ENCODE measurements at regions not wholly inside any gene's neighbourhood (a gene's known extent, or its start where the extent isn't known, plus 50 kb on each side); places are given as distances from the start of the nearest gene placed in this dataset.

DNA sequence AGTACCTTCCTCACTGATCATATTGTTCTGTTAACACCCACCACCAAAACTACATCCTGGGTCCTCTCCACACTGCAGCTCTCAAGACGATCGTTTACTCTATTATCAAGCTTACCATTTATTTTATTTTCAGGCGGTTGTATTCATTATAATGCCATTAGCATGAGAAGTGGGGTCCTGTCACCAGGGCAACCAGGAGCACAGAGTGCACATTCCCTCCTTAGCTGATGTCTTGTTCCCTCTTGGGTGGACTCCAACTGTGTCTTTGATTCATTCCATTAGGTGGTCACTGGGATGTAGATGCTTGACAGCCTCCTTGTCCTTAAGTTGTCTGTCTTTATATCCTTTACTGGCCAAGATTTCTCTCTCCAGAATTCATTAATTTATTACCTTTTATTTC lies 965.9 kb upstream of the EEF2KMT start:
- Histone ChIP-seq H2AFZ (ENCODE audit: low read depth, low read length, poor library complexity, severe bottlenecking) (no peak overlapping the region), H3K4me3 (replicated peaks in 1 of 2; ENCODE audit: low read depth in 1 of 2, low read length in 2 of 2) (no peak overlapping the region), H3K9me2 (ENCODE audit: insufficient read depth) (no peaks in the 10 kb centered on the region), H3K79me2 (ENCODE audit: insufficient read depth, low read length) (no peaks in the 10 kb centered on the region), H3K27me3 (ENCODE audit: insufficient read depth, low read length) (no peaks in the 10 kb centered on the region), H3K36me3 (ENCODE audit: control insufficient read depth in 1 of 2, insufficient read depth in 2 of 2, low read length in 2 of 2) (no peaks in the 10 kb centered on the region), H3K27ac (ENCODE audit: low read depth, low read length) (no peak overlapping the region), H3K4me1 (ENCODE audit: control insufficient read depth in 1 of 2, insufficient read depth in 2 of 2, low read length in 2 of 2) (no peaks in the 10 kb centered on the region), H3K4me2 (ENCODE audit: low read length) (no peak overlapping the region), H4K20me1 (ENCODE audit: insufficient read depth) (no peaks in the 10 kb centered on the region), H3K9ac (ENCODE audit: low read length) (no peak overlapping the region), H3K9me3 (ENCODE audit: control insufficient read depth in 1 of 2, insufficient read depth in 1 of 2, low read depth in 1 of 2, low read length in 2 of 2) (peaks cover 0 to 5% of the 10 kb centered on the region in 2 experiments; a peak in 1 of 4 replicates)
- POLR2A ChIA-PET: no interaction called here
- intact Hi-C loops (cut with micrococcal nuclease): no loop called here
- no TSS peak for BruUV-seq (replicated peaks)
- ATAC-seq (no peak), DNase-seq (ENCODE audit: low read depth, low spot score) (no peak)
- RAD21 ChIA-PET (ENCODE audit: low non-redundant PET in 1 of 2, low total read pairs in 2 of 2, uncharacterized antibody in 2 of 2, unreplicated experiment in 2 of 2): no interaction called here
- TF ChIP-seq, protein P1, sequence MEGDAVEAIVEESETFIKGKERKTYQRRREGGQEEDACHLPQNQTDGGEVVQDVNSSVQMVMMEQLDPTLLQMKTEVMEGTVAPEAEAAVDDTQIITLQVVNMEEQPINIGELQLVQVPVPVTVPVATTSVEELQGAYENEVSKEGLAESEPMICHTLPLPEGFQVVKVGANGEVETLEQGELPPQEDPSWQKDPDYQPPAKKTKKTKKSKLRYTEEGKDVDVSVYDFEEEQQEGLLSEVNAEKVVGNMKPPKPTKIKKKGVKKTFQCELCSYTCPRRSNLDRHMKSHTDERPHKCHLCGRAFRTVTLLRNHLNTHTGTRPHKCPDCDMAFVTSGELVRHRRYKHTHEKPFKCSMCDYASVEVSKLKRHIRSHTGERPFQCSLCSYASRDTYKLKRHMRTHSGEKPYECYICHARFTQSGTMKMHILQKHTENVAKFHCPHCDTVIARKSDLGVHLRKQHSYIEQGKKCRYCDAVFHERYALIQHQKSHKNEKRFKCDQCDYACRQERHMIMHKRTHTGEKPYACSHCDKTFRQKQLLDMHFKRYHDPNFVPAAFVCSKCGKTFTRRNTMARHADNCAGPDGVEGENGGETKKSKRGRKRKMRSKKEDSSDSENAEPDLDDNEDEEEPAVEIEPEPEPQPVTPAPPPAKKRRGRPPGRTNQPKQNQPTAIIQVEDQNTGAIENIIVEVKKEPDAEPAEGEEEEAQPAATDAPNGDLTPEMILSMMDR (IDR thresholded peaks at IDR 0.05 in 2 of 3, conservative IDR thresholded peaks at IDR 0.05 in 1 of 3; ENCODE audit: borderline replicate concordance in 1 of 3, insufficient read depth in 1 of 3, low read depth in 2 of 3, low read length in 2 of 3): no peak
- TF ChIP-seq JUND (IDR thresholded peaks at IDR 0.05) (no peak), EZH2phosphoT487 (IDR thresholded peaks at IDR 0.05; ENCODE audit: borderline replicate concordance) (no peak), RAD21 (IDR thresholded peaks at IDR 0.05; ENCODE audit: low read depth) (no peak), YY1 (IDR thresholded peaks at IDR 0.05; ENCODE audit: extremely low read depth, insufficient replicate concordance, low read depth, low read length) (no peak), FOSL1 (IDR thresholded peaks at IDR 0.05; ENCODE audit: low read depth) (no peak)
- CTCF ChIA-PET: no interaction called here

DNA sequence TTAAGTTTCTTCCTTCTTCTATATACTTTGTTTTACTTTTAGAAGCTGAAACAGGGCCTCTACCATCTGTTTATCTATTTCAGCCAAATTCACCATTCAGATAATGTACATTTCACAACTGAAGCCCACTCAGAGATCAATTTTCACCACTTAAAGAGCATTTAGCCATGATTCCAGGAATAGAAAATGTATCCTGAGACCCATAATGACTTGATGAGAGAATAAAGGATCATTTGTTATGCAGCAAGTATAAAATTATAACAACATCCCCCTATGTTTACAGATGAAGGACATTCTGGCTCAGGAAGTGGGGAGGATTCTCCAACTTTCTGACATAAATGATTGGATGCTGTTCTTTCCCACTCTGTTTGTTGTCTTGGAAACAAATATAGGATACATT lies 962.1 kb upstream of the EEF2KMT start:
- H4K20me1 ChIP-seq (ENCODE audit: insufficient read depth): no peaks in the 10 kb centered on the region
- H3K27ac ChIP-seq (ENCODE audit: low read depth, low read length): no peak overlapping the region
- CTCF ChIA-PET: no interaction called here
- TF ChIP-seq JUND (IDR thresholded peaks at IDR 0.05) (no peak), SIN3A (IDR thresholded peaks at IDR 0.05; ENCODE audit: low read depth) (no peak), CBX3 (IDR thresholded peaks at IDR 0.05; ENCODE audit: low read depth) (no peak), ZFX (IDR thresholded peaks at IDR 0.05) (no peak), TCF7L2 (IDR thresholded peaks at IDR 0.05; ENCODE audit: borderline replicate concordance, extremely low read depth, insufficient read depth, insufficient read length) (no peak), SP1 (IDR thresholded peaks at IDR 0.05; ENCODE audit: low read depth) (no peak)
- H3K4me3 ChIP-seq (replicated peaks in 1 of 2; ENCODE audit: low read depth in 1 of 2, low read length in 2 of 2): no peak overlapping the region
- no peaks in the 10 kb centered on the region for H3K79me2 ChIP-seq (ENCODE audit: insufficient read depth, low read length)
- H3K36me3 ChIP-seq (ENCODE audit: control insufficient read depth in 1 of 2, insufficient read depth in 2 of 2, low read length in 2 of 2): no peaks in the 10 kb centered on the region
- H3K4me2 ChIP-seq (ENCODE audit: low read length): no peak overlapping the region
- H3K9me3 ChIP-seq (ENCODE audit: control insufficient read depth in 1 of 2, insufficient read depth in 1 of 2, low read depth in 1 of 2, low read length in 2 of 2): peaks cover 0 to 5% of the 10 kb centered on the region in 2 experiments; a peak in 1 of 4 replicates
- no peaks in the 10 kb centered on the region for H3K9me2 ChIP-seq (ENCODE audit: insufficient read depth)
- ATAC-seq: no peak
- H2AFZ ChIP-seq (ENCODE audit: low read depth, low read length, poor library complexity, severe bottlenecking): no peak overlapping the region
- DNase-seq (ENCODE audit: low read depth, low spot score): no peak
- no peaks in the 10 kb centered on the region for H3K4me1 ChIP-seq (ENCODE audit: control insufficient read depth in 1 of 2, insufficient read depth in 2 of 2, low read length in 2 of 2)
- H3K27me3 ChIP-seq (ENCODE audit: insufficient read depth, low read length): no peaks in the 10 kb centered on the region
- no peak overlapping the region for H3K9ac ChIP-seq (ENCODE audit: low read length)
- BruUV-seq (replicated peaks): no TSS peak
- RAD21 ChIA-PET (ENCODE audit: low non-redundant PET in 1 of 2, low total read pairs in 2 of 2, uncharacterized antibody in 2 of 2, unreplicated experiment in 2 of 2): no interaction called here
- POLR2A ChIA-PET: no interaction called here
- intact Hi-C loops (cut with micrococcal nuclease): no loop called here
